HG02973 (cell line): ENCODE measurements at regions not wholly inside any gene's neighbourhood (a gene's known extent, or its start where the extent isn't known, plus 50 kb on each side); places are given as distances from the start of the nearest gene placed in this dataset.

Experiments used
- ATAC-seq: cut with Tn5 transposase; IDR thresholded peaks from one replicate; pipeline ENCODE4 v1.9.1; 2021; ENCODE audit warnings: moderate library complexity; ENCODE audit not compliant: unreplicated experiment

DNA sequence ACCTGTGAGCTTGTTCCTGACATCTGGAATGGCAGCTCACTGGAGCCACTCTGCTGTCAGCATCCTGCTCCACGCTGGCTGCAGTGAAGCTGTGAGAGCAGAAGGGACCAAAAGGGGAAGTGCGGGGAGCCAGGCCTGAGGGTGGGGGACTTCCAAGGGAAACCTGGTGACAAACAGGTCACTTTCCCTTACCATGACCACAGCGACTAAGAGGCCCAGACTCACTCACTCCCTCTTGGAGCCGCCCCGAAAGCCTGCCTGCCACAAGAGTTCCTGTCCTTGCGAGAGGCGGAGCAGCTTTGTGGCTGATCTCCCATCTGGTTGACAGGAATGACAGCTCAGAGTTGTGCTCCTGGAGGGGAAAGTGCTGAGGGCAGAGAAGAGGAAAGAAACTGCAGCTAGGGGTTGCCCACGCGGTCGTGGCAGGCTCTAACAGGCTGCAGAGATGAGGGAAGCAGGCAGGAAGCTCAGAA lies 183.8 kb upstream of the NTM start:
- ATAC-seq = peak; percentile 95

DNA sequence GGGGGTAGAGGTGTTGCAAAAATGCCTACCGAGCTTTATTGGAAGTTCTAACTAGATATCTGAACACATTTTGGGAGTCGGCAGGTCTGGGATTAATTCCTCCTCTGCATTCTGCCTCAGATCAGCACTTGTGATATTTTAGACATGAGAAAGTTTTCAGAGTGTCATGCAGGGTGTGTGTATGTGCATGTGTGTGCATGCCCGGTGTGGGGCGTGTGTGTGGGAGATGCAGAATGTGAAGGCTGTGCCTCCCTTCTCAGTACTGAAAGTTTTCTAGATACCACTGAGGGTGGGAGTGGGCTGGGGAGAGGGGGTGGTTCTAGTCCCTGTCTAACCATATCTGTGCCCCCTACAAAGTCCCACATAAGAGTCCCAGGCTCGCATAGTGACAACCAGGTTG lies 180.0 kb upstream of the NTM start:
- no peak for ATAC-seq

- no peak for ATAC-seq
Measured at GRCh38 chr11:131191606-131192005, 178.8 kb upstream of the NTM start.

DNA sequence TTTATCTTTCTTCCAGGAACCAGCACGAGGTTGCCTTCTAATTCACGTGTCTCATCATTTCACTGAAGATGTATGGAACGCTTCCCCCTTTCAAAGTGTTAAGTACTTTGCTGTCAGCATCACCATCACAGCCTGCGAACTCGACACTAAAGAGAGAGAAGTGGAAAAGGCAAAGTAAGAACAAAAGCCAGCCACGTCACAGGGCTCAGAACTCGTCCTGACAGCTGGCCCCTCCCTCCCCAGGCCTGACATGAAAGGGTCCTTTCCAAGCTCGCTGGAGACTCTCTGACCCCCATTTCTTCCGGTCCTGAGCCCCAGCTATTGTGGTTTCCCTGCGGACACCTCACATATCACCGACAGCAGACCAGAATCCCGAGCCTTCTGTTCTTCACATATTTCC lies 177.8 kb upstream of the NTM start:
- no peak for ATAC-seq

- no peak for ATAC-seq
Measured at GRCh38 chr11:131193031-131193501, 177.3 kb upstream of the NTM start.

DNA sequence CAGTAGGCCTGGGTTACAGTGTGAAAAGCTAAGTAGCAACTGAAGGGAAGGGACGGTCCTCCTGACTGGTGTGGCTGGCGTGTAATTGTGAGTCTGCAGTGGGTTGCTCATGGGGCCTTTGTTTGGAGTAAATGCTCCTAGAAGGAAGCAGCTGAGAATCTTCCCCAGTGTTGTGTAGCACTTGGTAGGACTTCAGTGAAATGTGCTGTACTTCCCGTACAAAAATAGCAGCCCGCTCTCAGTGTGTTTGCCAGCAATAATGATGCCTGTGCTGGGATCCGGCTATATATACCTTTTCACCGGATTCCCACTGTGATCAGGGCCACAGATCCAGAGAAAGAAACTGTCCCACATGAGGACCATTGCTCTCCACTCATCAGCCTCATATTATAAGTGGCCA lies 175.7 kb upstream of the NTM start:
- no peak for ATAC-seq

GRCh38 chr11:131195661-131196517 lies 174.5 kb upstream of the NTM start:
- no peak for ATAC-seq

DNA sequence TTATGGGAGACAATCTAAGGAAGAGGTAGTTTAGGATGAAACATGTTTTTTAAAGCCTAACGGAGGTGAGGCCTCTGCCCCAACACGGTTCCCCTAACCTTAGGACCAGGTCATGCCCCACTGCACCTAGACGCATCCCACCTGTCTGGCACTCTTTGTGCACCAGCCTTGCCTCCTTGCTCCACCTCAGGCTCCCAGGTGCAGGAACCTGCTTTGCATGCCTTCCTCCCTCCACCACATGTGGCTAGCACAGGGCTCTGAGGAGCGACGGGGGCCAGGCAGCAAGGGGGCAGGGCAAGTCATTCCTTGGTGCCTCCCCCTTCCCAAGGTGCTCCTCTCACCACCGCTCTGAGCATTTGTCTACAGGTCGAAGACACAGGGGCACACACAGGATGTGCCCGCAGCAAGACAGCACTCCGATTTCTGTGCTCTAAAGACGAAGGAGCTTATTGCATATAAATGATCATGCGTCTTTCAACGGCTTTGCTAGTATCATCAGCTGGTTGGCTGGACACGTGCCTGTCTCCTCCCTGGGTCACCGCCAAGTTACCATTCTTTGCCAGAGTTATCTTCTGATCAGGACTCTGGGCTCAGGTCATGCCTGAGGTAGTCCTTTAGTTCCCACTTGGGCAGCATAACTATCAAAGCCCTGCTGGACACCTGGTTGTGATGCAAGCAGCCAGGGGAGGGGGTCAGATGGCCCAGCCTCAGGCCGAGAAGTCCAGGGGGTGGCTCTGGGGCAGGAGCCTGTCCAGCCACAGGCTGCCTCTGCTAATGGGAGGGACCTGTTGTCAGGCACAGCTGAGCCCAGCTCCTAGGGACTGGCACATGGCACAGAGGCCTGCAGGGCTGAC lies 172.0 kb upstream of the NTM start:
- no peak for ATAC-seq

DNA sequence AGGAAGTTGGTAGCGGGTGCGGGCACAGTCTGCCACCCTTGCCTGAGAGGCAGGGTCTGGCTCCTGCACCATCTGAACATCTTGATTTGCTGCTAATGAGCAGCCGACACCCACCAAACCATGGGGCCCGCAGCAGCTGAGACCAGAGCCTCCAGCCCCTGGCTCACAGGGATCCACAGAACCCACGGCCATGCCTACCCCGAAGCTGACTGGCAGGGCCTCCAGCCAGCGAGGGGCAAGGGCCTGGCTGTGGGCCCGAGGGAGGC lies 171.5 kb upstream of the NTM start:
- ATAC-seq = no peak

- no peak for ATAC-seq
Measured at GRCh38 chr11:131201674-131202073, 168.7 kb upstream of the NTM start.

GRCh38 chr11:131203040-131203439 lies 167.4 kb upstream of the NTM start:
- no peak for ATAC-seq

GRCh38 chr11:131204282-131204681 lies 166.1 kb upstream of the NTM start:
- ATAC-seq = no peak

DNA sequence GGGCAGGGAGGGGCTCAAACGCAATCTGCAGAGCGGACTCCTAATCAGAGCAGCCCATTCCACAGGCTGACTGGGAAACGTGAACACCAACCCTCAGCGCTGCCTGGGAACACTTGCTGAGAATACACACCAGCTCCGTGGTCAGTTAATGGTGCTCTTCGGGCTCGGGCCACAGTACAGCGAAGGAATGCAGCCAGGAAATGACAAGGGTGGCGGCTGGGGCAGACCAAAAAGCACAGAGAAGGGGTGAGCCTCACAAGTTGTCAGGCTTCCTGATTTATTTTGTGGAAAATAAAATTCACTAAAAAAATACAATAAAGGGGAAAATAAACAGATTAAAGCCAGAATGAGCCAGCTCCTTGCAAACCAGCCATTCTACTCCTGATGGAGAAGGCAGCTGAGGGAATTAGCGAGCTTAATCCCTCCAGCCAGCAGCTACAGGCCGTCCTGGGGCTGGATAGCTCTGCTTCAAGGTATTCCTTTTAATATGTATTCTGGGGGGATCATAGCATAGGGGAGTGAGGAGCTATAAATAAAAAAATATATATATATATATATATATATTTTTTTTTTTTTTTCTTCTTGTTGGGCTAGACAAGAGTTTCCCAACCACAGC lies 165.5 kb upstream of the NTM start:
- ATAC-seq = no peak

DNA sequence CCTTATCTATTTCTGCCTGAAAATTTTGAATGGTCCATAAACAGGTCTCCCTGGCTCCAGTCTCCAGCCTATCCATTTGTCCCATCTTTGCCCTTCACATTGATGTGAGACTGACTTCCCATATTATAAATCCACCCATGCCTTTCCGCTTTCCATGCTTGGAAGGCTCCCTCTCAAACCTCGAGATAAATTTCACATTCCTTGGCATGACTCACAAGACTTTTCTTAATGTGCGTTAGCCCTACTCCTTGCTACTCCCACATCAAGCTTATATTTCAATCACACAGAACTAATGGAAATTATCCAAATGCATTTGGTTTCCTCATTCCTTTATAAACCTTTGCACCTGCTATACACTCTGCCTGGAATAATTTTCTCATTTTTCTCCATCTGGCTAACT lies 163.7 kb upstream of the NTM start:
- no peak for ATAC-seq

DNA sequence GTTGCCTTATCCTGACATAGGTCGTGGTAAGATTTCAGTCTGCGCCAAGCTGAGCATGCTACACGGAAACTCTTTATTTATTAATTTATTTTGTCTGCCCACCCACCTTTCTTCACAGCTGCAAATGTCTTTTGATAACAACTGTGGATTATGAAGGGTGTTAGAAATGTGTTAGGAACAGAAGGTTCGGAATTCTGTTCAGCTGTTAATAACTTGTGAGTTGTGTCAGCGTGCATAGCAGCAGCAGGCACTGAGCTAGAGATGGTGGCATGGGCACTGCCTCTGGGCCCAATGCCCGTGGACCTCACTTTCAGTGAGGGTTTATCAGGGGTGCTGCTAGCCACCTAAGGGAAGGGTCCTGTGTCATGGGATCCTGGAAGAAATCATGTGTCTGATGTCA lies 162.5 kb upstream of the NTM start:
- no peak for ATAC-seq

- ATAC-seq = no peak
Measured at GRCh38 chr11:131217313-131218310, 152.8 kb upstream of the NTM start.

DNA sequence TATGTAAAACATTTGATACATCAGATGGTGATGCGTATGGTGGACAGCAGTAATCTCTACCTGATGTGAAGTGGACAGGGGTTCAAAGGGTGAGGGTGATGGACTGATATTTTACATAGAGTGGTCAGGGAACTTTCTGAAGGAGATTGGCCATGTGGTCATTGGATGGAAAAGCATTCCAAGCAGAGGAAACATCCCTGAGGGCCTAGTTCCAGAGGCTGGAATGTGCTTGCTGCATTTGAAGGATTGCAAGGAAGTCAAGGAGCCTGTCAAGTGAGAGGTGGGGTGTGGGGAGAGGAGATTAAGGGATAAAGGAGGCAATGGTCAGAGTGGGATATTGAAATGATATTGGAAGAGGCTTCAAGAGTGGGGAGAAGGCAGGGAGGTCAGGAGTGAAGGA lies 151.9 kb upstream of the NTM start:
- ATAC-seq = no peak

GRCh38 chr11:131219646-131220045 lies 150.8 kb upstream of the NTM start:
- no peak for ATAC-seq

GRCh38 chr11:131223198-131223991 lies 147.0 kb upstream of the NTM start:
- ATAC-seq = no peak

DNA sequence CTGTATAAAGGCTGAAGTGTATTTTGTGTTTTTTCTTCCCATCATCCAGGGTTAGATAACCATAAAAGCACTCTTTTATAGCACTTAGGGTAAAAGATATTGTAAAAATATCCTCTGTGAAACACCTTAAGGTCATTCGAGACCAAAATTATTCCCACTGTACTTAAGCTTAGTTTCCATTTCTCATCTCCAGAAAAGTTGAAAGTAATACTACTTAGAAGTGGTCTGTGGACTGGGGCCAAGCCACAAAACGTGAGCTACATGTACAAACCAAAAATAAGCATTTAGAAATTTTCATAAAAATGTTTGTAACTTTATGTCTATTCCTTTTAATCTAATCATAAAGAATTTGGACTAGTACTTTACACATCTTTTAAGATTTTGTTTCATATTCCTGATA lies 142.0 kb upstream of the NTM start:
- ATAC-seq = no peak
